ENCODE measurements at regions not wholly inside any gene's neighbourhood (a gene's known extent, or its start where the extent isn't known, plus 50 kb on each side); places are given as distances from the start of the nearest gene placed in this dataset.

DNA sequence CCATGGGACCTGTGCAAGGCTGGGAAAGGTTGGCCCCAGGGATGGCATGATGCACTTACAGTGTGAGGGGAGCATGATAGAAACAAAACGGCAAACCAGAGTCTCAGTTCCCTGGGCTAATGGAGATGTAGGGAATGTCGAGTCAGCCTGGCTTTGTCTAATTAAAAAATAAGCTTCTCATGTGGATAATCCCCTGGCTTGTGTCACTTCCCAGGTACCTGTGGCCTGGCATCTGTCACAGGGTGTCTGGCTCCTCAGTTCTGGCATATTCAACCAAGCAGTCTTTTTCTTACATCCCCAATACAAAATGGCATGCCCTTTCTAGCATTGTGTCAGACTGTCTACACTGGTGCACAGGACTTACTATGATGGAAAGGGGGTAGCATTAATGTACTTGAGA is 261.4 kb downstream of the GRIN2B start:
- TF ChIP-seq POLR2A (IDR thresholded peaks at IDR 0.05; ENCODE audit: borderline replicate concordance, extremely low read depth, insufficient read depth, insufficient read length) (no peak), TCF7L2 (IDR thresholded peaks at IDR 0.05; ENCODE audit: borderline replicate concordance, extremely low read depth, insufficient read depth, insufficient read length) (no peak), POLR2AphosphoS5 (IDR thresholded peaks at IDR 0.05; ENCODE audit: low read depth, low read length) (no peak), SIN3A (IDR thresholded peaks at IDR 0.05; ENCODE audit: low read depth) (no peak)

Data from HCT116 (cell line).